Body of pancreas (tissue), 4 donors: ENCODE measurements at regions not wholly inside any gene's neighbourhood (a gene's known extent, or its start where the extent isn't known, plus 50 kb on each side); places are given as distances from the start of the nearest gene placed in this dataset.

Source experiments
- ATAC-seq: fragments of 150-250 bp; one replicate; pipeline ENCODE4 v1.9.1; 2016
- DNase-seq, 4 donors: peaks; one replicate each; pipeline ENCODE4 v3.0.0-alpha.2; 2019
- H3K27ac ChIP-seq, 4 donors: fragments of 200-600 bp; sonication (generic); 1 replicate in 3 of 4; 2 replicates in 1 of 4; pipeline versions ENCODE4 v1.5.1 to v1.6.1; 2016 to 2019; ENCODE audit warnings: mild to moderate bottlenecking in 1 of 4, mixed read lengths in 1 of 4, moderate library complexity in 1 of 4
- H3K27me3 ChIP-seq, 2 donors: fragments of 200-600 bp; sonication (generic); one replicate each; pipeline ENCODE4 v1.6.0; 2016; ENCODE audit warnings: mild to moderate bottlenecking in 1 of 2
- H3K36me3 ChIP-seq, 2 donors: fragments of 200-600 bp; sonication (generic); replicated peaks in 1 of 2; 2 replicates each; pipeline ENCODE4 v1.5.1; 2016; ENCODE audit warnings: low read depth in 2 of 2; ENCODE audit not compliant: insufficient read depth in 1 of 2
- H3K4me1 ChIP-seq: fragments of 200-600 bp; sonication (generic); one replicate; pipeline ENCODE4 v1.6.0; 2016
- H3K4me3 ChIP-seq, 2 donors: fragments of 200-600 bp; sonication (generic); 1 replicate in 1 of 2; 2 replicates in 1 of 2; pipeline ENCODE4 v1.5.1; 2016 to 2019
- H3K9me3 ChIP-seq, 3 donors: fragments of 200-600 bp; sonication (generic); 1 replicate in 2 of 3; 2 replicates in 1 of 3; pipeline ENCODE4 v1.5.1; 2016
- POLR2A ChIP-seq, 3 donors: fragments of 450-650 bp; IDR thresholded peaks; one replicate each; pipeline ENCODE4 v1.6.1; 2016; ENCODE audit warnings: antibody characterized with exemption in 3 of 3, mild to moderate bottlenecking in 2 of 3
- WGBS, 2 donors: methylation state at CpG; one replicate each; pipeline ENCODE4 v1.1.5; 2017; 5-methylcytosine and 5-hydroxymethylcytosine counted together
- intact Hi-C: fragments of 100-400 bp; cut with DNase I; formaldehyde crosslinking; loops from one replicate; pipeline ENCODE4 v1.15.1; 2023
- TF ChIP-seq, protein P1 (sequence below), 7 experiments: fragments of 450-650 bp in 4 of 7; fragments of 200-600 bp in 3 of 7; sonication (generic) in 3 of 7; IDR thresholded peaks; one replicate each; pipeline ENCODE4 v1.5.1; 2016 to 2019; ENCODE audit warnings: antibody characterized with exemption in 7 of 7

DNA sequence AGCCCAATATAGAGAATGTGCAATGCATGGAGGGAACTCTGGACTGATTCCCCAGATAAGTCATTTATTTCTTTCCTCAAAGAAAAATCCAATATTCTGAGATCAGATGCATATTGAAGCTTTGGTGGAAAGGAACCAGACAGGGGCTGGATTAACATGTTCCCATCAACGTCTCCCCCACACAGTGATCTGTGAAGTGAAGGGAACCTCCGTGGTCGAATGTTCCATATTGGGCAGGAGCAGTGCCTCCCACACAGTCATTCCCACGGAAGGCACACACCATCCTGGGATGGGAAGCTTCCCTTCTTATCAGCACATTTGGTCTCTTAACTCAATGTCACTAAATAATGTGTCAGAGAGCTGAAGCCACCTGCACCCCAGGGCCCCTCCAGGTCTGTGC is 247.1 kb downstream of the BCL11B start:
- no peaks in the 10 kb centered on the region for H3K4me1 ChIP-seq
- no peaks in the 10 kb centered on the region for H3K9me3 ChIP-seq
- TF ChIP-seq, protein P1, sequence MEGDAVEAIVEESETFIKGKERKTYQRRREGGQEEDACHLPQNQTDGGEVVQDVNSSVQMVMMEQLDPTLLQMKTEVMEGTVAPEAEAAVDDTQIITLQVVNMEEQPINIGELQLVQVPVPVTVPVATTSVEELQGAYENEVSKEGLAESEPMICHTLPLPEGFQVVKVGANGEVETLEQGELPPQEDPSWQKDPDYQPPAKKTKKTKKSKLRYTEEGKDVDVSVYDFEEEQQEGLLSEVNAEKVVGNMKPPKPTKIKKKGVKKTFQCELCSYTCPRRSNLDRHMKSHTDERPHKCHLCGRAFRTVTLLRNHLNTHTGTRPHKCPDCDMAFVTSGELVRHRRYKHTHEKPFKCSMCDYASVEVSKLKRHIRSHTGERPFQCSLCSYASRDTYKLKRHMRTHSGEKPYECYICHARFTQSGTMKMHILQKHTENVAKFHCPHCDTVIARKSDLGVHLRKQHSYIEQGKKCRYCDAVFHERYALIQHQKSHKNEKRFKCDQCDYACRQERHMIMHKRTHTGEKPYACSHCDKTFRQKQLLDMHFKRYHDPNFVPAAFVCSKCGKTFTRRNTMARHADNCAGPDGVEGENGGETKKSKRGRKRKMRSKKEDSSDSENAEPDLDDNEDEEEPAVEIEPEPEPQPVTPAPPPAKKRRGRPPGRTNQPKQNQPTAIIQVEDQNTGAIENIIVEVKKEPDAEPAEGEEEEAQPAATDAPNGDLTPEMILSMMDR (IDR thresholded peaks at IDR 0.05), result no peak
- TF ChIP-seq POLR2A (IDR thresholded peaks at IDR 0.05), result no peak
- intact Hi-C loops, result no loop called here
- DNase-seq, result no peak
- no peaks in the 10 kb centered on the region for H3K27me3 ChIP-seq
- 50 to 58% methylated on average over 4 of the region's 4 CpGs for WGBS, 2 donors
- no peak overlapping the region for H3K27ac ChIP-seq
- H3K36me3 ChIP-seq, result no peaks in the 10 kb centered on the region
- no peak overlapping the region for H3K4me3 ChIP-seq
- no peak for ATAC-seq

DNA sequence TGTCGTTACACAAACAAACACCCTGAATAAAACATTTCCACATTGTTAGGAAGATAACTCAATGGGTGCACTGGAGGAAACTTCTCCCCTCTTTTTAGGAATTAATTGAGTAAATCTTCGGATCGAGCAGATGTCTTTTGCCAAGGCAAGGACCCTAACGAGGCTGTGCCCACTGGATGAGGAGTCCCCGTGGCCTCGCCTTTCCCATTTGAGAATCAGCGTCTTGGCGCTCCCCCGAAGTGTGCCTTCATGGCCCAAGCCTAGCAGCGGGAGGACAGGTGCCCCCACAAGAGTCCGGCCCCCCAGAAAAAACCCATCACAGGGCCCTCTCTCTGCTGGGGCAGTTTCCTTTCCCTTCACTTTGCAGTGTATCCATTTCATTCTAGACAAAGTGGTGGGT is 246.6 kb downstream of the BCL11B start:
- no peaks in the 10 kb centered on the region for H3K4me1 ChIP-seq
- H3K27me3 ChIP-seq, result no peaks in the 10 kb centered on the region
- no peaks in the 10 kb centered on the region for H3K9me3 ChIP-seq
- H3K4me3 ChIP-seq, result no peak overlapping the region
- intact Hi-C loops, result no loop called here
- DNase-seq (no peak), ATAC-seq (no peak)
- TF ChIP-seq, protein P1 (IDR thresholded peaks at IDR 0.05), result no peak
- no peak for TF ChIP-seq POLR2A (IDR thresholded peaks at IDR 0.05)
- no peak overlapping the region for H3K27ac ChIP-seq
- no peaks in the 10 kb centered on the region for H3K36me3 ChIP-seq
- 77 to 81% methylated on average over 7 to 11 of the region's 11 CpGs for WGBS, 2 donors

DNA sequence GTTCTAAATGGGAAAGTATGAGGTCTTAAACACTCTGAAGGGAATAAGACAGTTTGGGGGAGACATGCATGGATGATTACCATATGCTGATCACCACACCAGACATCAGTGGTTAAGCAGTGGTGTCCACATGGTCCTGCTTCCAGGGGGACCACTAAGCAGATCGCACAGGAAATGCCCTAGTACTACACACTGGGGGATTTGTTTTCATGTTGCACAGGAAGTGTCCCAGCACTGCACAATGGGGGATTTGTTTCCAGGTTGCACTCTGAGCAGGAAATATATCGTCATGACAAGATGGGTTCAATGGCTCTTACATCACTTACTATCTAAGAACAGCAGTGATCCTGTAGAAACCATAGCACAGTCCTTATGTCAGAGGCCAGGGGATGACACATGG is 245.5 kb downstream of the BCL11B start:
- Histone ChIP-seq H3K4me3 (no peak overlapping the region), H3K27me3 (no peaks in the 10 kb centered on the region), H3K9me3 (no peaks in the 10 kb centered on the region), H3K4me1 (no peaks in the 10 kb centered on the region), H3K27ac (no peak overlapping the region), H3K36me3 (no peaks in the 10 kb centered on the region)
- WGBS, 2 donors, result 40 to 55% methylated on average over 2 of the region's 2 CpGs
- DNase-seq, result no peak
- TF ChIP-seq POLR2A (IDR thresholded peaks at IDR 0.05), result no peak
- TF ChIP-seq, protein P1 (IDR thresholded peaks at IDR 0.05), result no peak
- ATAC-seq, result no peak
- intact Hi-C loops, result no loop called here

DNA sequence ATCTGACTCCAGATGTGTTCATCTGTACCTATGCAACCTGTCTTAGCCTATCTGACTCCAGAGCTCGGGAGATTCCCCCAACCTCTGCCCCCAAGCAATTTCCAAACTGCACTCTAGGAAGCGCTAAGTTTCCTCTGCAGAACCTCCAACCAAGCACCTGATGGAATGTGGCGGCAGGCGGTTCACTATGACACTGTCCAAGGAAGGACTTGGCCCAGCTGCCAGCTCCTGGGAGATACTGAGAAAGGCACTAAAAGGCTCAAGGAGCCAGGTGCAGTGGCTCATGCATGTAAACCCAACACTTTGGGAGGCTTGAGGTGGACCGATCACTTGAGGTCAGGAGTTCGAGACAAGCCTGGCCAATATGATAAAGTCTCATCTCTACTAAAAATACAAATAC is 244.0 kb downstream of the BCL11B start:
- Histone ChIP-seq H3K27ac (no peak overlapping the region), H3K9me3 (no peaks in the 10 kb centered on the region), H3K27me3 (no peaks in the 10 kb centered on the region), H3K4me1 (no peaks in the 10 kb centered on the region), H3K36me3 (no peaks in the 10 kb centered on the region), H3K4me3 (no peak overlapping the region)
- DNase-seq (no peak), ATAC-seq (no peak)
- intact Hi-C loops, result no loop called here
- TF ChIP-seq POLR2A (IDR thresholded peaks at IDR 0.05), result no peak
- 78 to 82% methylated on average over 5 to 6 of the region's 6 CpGs for WGBS, 2 donors

DNA sequence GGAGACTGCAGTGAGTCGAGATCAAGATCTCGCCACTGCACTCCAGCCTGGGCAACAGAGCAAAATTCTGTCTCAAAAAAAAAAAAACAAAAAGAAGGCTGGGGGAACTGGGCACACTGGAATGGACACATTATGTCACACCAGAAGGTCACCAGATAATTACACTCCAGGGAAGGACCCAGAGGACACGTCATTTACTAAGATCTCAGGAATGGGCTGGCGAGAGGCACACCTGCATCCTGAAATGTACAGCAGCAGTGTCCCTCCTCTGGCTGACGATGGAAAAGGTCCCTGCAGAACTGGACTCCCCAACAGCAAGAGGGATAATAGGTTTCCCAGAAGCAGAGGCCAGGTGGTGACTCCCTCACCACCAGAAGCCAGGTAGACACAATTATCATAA is 243.5 kb downstream of the BCL11B start:
- ATAC-seq (no peak), DNase-seq (no peak)
- H3K4me3 ChIP-seq, result no peak overlapping the region
- no peaks in the 10 kb centered on the region for H3K9me3 ChIP-seq
- intact Hi-C loops, result no loop called here
- no peaks in the 10 kb centered on the region for H3K27me3 ChIP-seq
- TF ChIP-seq, protein P1 (IDR thresholded peaks at IDR 0.05), result no peak
- TF ChIP-seq POLR2A (IDR thresholded peaks at IDR 0.05), result no peak
- no peaks in the 10 kb centered on the region for H3K36me3 ChIP-seq
- no peaks in the 10 kb centered on the region for H3K4me1 ChIP-seq
- WGBS, 2 donors, result 55 to 74% methylated on average over 5 of the region's 5 CpGs
- H3K27ac ChIP-seq, result no peak overlapping the region
